ENCODE measurements at regions not wholly inside any gene's neighbourhood (a gene's known extent, or its start where the extent isn't known, plus 50 kb on each side); places are given as distances from the start of the nearest gene placed in this dataset.

- H3K36me3 ChIP-seq (ENCODE audit: control insufficient read depth, insufficient read depth, low read length), result no peaks in the 10 kb centered on the region
- no peak for DNase-seq
- H3K4me2 ChIP-seq (ENCODE audit: low read length), result no peak overlapping the region
- no peaks in the 10 kb centered on the region for H3K27me3 ChIP-seq (ENCODE audit: insufficient read depth, low read length, poor library complexity)
- H2BK120ac ChIP-seq (ENCODE audit: low read depth, low read length), result no peak overlapping the region
- H2AK5ac ChIP-seq (ENCODE audit: low read length), result no peak overlapping the region
- H2BK15ac ChIP-seq (replicated peaks; ENCODE audit: low read depth), result no peak overlapping the region
- no peak overlapping the region for H3K4ac ChIP-seq (ENCODE audit: low read depth, low read length)
- no peak overlapping the region for H2BK5ac ChIP-seq (ENCODE audit: low read length)
- H3K18ac ChIP-seq (ENCODE audit: low read length), result no peak overlapping the region
- H3K9ac ChIP-seq (ENCODE audit: low read length), result no peak overlapping the region
- H3K56ac ChIP-seq (ENCODE audit: low read length), result no peak overlapping the region
- H3K79me2 ChIP-seq (ENCODE audit: control insufficient read depth, insufficient read depth, low read length), result no peaks in the 10 kb centered on the region
- H3K4me1 ChIP-seq (ENCODE audit: control insufficient read depth, low read depth, low read length), result no peaks in the 10 kb centered on the region
- no peaks in the 10 kb centered on the region for H3K79me1 ChIP-seq (ENCODE audit: low read length)
- H3K4me3 ChIP-seq (ENCODE audit: low read length), result no peak overlapping the region
- no peak overlapping the region for H3K23ac ChIP-seq (ENCODE audit: low read length)
- H4K5ac ChIP-seq (ENCODE audit: low read length), result no peak overlapping the region
- no peak overlapping the region for H3K27ac ChIP-seq (ENCODE audit: low read depth, low read length)
- H4K8ac ChIP-seq (ENCODE audit: low read depth, low read length), result no peak overlapping the region
- no CpG with 5 or more reads among the region's 8 CpGs for WGBS (ENCODE audit: extremely low coverage, insufficient coverage, low lambda C conversion rate)
Measured at GRCh38 chr15:93563218-93563617, 474.2 kb upstream of the RGMA start.

- no peak overlapping the region for H3K56ac ChIP-seq (ENCODE audit: low read length)
- H3K4ac ChIP-seq (ENCODE audit: low read depth, low read length), result no peak overlapping the region
Measured at GRCh38 chr15:93562395-93563123, 473.5 kb upstream of the RGMA start.

DNA sequence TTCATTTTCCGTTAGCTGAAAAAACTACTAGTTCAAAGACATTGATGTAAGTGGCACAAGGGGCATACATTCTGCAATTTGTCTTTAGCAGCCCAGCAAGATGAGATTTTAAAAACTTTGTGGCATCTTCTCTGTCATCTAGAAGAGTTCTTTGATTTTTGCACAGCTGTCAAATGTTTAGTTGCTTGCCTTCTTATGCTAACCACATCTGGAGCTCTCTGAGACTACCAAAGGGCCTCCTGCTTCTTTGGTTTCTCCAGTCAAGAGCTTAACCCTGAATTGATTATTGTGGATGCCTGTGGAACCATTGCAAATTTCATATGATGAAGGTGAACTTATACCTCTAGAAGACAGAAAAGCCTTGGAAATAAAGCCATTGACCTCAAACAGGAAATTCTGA is 468.7 kb upstream of the RGMA start:
- H3K18ac ChIP-seq (ENCODE audit: low read length), result no peak overlapping the region
- no CpG with 5 or more reads among the region's 1 CpG for WGBS (ENCODE audit: extremely low coverage, insufficient coverage, low lambda C conversion rate)
- no peaks in the 10 kb centered on the region for H3K4me1 ChIP-seq (ENCODE audit: control insufficient read depth, low read depth, low read length)
- H3K27ac ChIP-seq (ENCODE audit: low read depth, low read length), result no peak overlapping the region
- no peak overlapping the region for H4K5ac ChIP-seq (ENCODE audit: low read length)
- H3K4ac ChIP-seq (ENCODE audit: low read depth, low read length), result no peak overlapping the region
- no peak overlapping the region for H2BK15ac ChIP-seq (replicated peaks; ENCODE audit: low read depth)
- H3K79me2 ChIP-seq (ENCODE audit: control insufficient read depth, insufficient read depth, low read length), result no peaks in the 10 kb centered on the region
- no peak overlapping the region for H3K4me3 ChIP-seq (ENCODE audit: low read length)
- no peak overlapping the region for H2AK5ac ChIP-seq (ENCODE audit: low read length)
- H3K4me2 ChIP-seq (ENCODE audit: low read length), result no peak overlapping the region
- H4K8ac ChIP-seq (ENCODE audit: low read depth, low read length), result no peak overlapping the region
- no peak overlapping the region for H3K9ac ChIP-seq (ENCODE audit: low read length)
- no peak overlapping the region for H3K56ac ChIP-seq (ENCODE audit: low read length)
- no peak overlapping the region for H2BK5ac ChIP-seq (ENCODE audit: low read length)
- H2BK120ac ChIP-seq (ENCODE audit: low read depth, low read length), result no peak overlapping the region
- no peaks in the 10 kb centered on the region for H3K36me3 ChIP-seq (ENCODE audit: control insufficient read depth, insufficient read depth, low read length)
- no peaks in the 10 kb centered on the region for H3K79me1 ChIP-seq (ENCODE audit: low read length)
- no peak for DNase-seq
- H3K27me3 ChIP-seq (ENCODE audit: insufficient read depth, low read length, poor library complexity), result no peaks in the 10 kb centered on the region
- no peak overlapping the region for H3K23ac ChIP-seq (ENCODE audit: low read length)

More at GRCh38 chr15:93562395-93563123, 473.5 kb upstream of the RGMA start:
- H4K8ac ChIP-seq (ENCODE audit: low read depth, low read length), result no peak overlapping the region
- no peak for DNase-seq
- WGBS (ENCODE audit: extremely low coverage, insufficient coverage, low lambda C conversion rate), result no CpG with 5 or more reads among the region's 8 CpGs
- no peak overlapping the region for H3K23ac ChIP-seq (ENCODE audit: low read length)
- no peak overlapping the region for H3K4me3 ChIP-seq (ENCODE audit: low read length)
- H4K5ac ChIP-seq (ENCODE audit: low read length), result no peak overlapping the region
- H2BK120ac ChIP-seq (ENCODE audit: low read depth, low read length), result no peak overlapping the region
- H3K27me3 ChIP-seq (ENCODE audit: insufficient read depth, low read length, poor library complexity), result no peaks in the 10 kb centered on the region
- no peak overlapping the region for H2BK5ac ChIP-seq (ENCODE audit: low read length)
- no peaks in the 10 kb centered on the region for H3K79me1 ChIP-seq (ENCODE audit: low read length)
- no peaks in the 10 kb centered on the region for H3K36me3 ChIP-seq (ENCODE audit: control insufficient read depth, insufficient read depth, low read length)
- H3K9ac ChIP-seq (ENCODE audit: low read length), result no peak overlapping the region
- H2AK5ac ChIP-seq (ENCODE audit: low read length), result no peak overlapping the region
- no peak overlapping the region for H3K27ac ChIP-seq (ENCODE audit: low read depth, low read length)
- no peak overlapping the region for H2BK15ac ChIP-seq (replicated peaks; ENCODE audit: low read depth)
- no peaks in the 10 kb centered on the region for H3K4me1 ChIP-seq (ENCODE audit: control insufficient read depth, low read depth, low read length)
- no peak overlapping the region for H3K4me2 ChIP-seq (ENCODE audit: low read length)
- H3K18ac ChIP-seq (ENCODE audit: low read length), result no peak overlapping the region
- H3K79me2 ChIP-seq (ENCODE audit: control insufficient read depth, insufficient read depth, low read length), result no peaks in the 10 kb centered on the region

DNA sequence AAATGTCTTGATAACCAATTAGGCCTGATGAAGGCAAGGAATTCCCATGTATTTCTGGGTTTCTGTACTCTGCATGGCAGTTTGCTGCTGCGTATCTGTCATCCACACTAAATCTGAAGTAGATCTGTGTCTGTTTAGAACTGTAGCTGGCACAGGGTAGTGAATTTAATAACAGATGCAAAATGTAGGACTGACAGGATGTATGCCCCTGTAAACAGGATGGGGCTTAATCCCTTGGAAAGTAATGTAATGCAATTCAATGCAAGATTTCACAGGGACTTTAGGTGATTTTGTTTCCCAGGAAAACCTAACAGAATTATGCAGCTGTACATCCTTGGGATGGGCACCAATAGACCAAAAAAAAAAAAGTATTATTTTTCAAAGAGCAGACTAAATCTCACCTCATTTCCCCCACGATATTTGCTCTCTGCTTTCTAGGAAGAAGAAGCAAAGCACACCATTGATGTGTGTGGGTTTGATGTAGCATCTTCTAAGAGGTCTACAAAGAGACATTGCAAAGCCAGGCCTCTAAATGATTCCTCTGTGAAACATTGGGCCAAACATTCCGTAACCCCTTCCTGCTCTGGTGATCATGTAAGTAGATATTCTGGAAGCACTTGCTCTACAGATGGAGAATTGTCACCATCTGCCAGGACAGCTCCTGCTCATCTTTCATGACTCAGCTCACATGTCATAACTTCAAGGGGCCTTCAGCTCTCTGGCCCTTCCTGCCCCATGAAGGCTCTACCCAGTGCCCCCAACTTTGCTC is 464.3 kb upstream of the RGMA start:
- Histone ChIP-seq H3K79me2 (ENCODE audit: control insufficient read depth, insufficient read depth, low read length) (no peaks in the 10 kb centered on the region), H2BK15ac (replicated peaks; ENCODE audit: low read depth) (no peak overlapping the region), H2BK5ac (ENCODE audit: low read length) (no peak overlapping the region), H4K5ac (ENCODE audit: low read length) (no peak overlapping the region), H3K79me1 (ENCODE audit: low read length) (no peaks in the 10 kb centered on the region), H4K8ac (ENCODE audit: low read depth, low read length) (no peak overlapping the region), H3K56ac (ENCODE audit: low read length) (no peak overlapping the region), H3K4ac (ENCODE audit: low read depth, low read length) (no peak overlapping the region), H3K4me3 (ENCODE audit: low read length) (no peak overlapping the region), H3K27me3 (ENCODE audit: insufficient read depth, low read length, poor library complexity) (no peaks in the 10 kb centered on the region), H3K23ac (ENCODE audit: low read length) (no peak overlapping the region), H3K9ac (ENCODE audit: low read length) (no peak overlapping the region), H2BK120ac (ENCODE audit: low read depth, low read length) (no peak overlapping the region), H3K18ac (ENCODE audit: low read length) (no peak overlapping the region), H3K4me2 (ENCODE audit: low read length) (no peak overlapping the region), H2AK5ac (ENCODE audit: low read length) (no peak overlapping the region), H3K36me3 (ENCODE audit: control insufficient read depth, insufficient read depth, low read length) (no peaks in the 10 kb centered on the region), H3K27ac (ENCODE audit: low read depth, low read length) (no peak overlapping the region), H3K4me1 (ENCODE audit: control insufficient read depth, low read depth, low read length) (no peaks in the 10 kb centered on the region)
- WGBS (ENCODE audit: extremely low coverage, insufficient coverage, low lambda C conversion rate), result no CpG with 5 or more reads among the region's 3 CpGs
- no peak for DNase-seq

DNA sequence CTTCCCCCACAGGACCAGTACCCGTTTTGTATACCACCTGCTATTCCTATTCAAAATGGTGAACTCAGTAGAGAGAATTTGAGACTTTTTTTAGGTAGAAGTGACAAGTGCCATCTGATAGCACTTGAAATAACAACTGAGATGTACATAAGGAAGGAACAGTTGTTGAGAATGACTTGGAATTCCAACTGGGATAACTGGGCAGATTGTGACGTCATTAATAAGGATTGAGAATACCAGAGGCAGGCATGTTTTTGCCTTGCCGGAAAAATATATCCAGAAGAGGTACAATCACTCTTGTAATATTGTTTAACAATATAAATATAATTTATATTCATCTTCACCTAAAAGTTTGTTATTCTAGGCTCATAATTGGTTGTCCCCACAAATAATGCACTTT is 454.1 kb upstream of the RGMA start:
- no peak overlapping the region for H3K27ac ChIP-seq (ENCODE audit: low read depth, low read length)
- H3K9ac ChIP-seq (ENCODE audit: low read length), result no peak overlapping the region
- no peak overlapping the region for H2BK5ac ChIP-seq (ENCODE audit: low read length)
- H3K23ac ChIP-seq (ENCODE audit: low read length), result no peak overlapping the region
- H3K18ac ChIP-seq (ENCODE audit: low read length), result no peak overlapping the region
- no peak overlapping the region for H2BK120ac ChIP-seq (ENCODE audit: low read depth, low read length)
- H3K27me3 ChIP-seq (ENCODE audit: insufficient read depth, low read length, poor library complexity), result no peaks in the 10 kb centered on the region
- no peak overlapping the region for H4K8ac ChIP-seq (ENCODE audit: low read depth, low read length)
- no peak for DNase-seq
- no peak overlapping the region for H4K5ac ChIP-seq (ENCODE audit: low read length)
- no peak overlapping the region for H2AK5ac ChIP-seq (ENCODE audit: low read length)
- no peaks in the 10 kb centered on the region for H3K36me3 ChIP-seq (ENCODE audit: control insufficient read depth, insufficient read depth, low read length)
- no CpG with 5 or more reads among the region's 3 CpGs for WGBS (ENCODE audit: extremely low coverage, insufficient coverage, low lambda C conversion rate)
- no peak overlapping the region for H3K4me3 ChIP-seq (ENCODE audit: low read length)
- no peaks in the 10 kb centered on the region for H3K4me1 ChIP-seq (ENCODE audit: control insufficient read depth, low read depth, low read length)
- H3K79me2 ChIP-seq (ENCODE audit: control insufficient read depth, insufficient read depth, low read length), result no peaks in the 10 kb centered on the region
- no peak overlapping the region for H3K56ac ChIP-seq (ENCODE audit: low read length)
- no peaks in the 10 kb centered on the region for H3K79me1 ChIP-seq (ENCODE audit: low read length)
- H3K4me2 ChIP-seq (ENCODE audit: low read length), result no peak overlapping the region
- no peak overlapping the region for H3K4ac ChIP-seq (ENCODE audit: low read depth, low read length)
- H2BK15ac ChIP-seq (replicated peaks; ENCODE audit: low read depth), result no peak overlapping the region
